CD14-positive monocyte (primary cell): ENCODE measurements at regions not wholly inside any gene's neighbourhood (a gene's known extent, or its start where the extent isn't known, plus 50 kb on each side); places are given as distances from the start of the nearest gene placed in this dataset.

Source experiments
- DNase-seq, 3 donors: peaks; one replicate each; pipeline ENCODE4 v3.0.0-alpha.2; 2011 to 2022
- H2AFZ ChIP-seq: 2 replicates; pipeline ENCODE4 v1.6.0; 2012; ENCODE audit warnings: mild to moderate bottlenecking, low read depth, low read length, inconsistent platforms; ENCODE audit not compliant: insufficient read depth, poor library complexity, severe bottlenecking
- H3K27ac ChIP-seq, 2 donors: 1 replicate in 1 of 2; 2 replicates in 1 of 2; pipeline ENCODE4 v1.5.1; 2012 to 2013; ENCODE audit warnings: low read length in 2 of 2, control low read depth in 1 of 2, inconsistent platforms in 1 of 2, low read depth in 1 of 2, mild to moderate bottlenecking in 1 of 2
- H3K27me3 ChIP-seq, 2 donors: one replicate each; pipeline versions ENCODE4 v1.6.0 to v1.6.1; 2011 to 2013; ENCODE audit warnings: low read length in 2 of 2; ENCODE audit not compliant: control insufficient read depth in 2 of 2, insufficient read depth in 2 of 2
- H3K36me3 ChIP-seq, 2 donors: replicated peaks in 1 of 2; 1 replicate in 1 of 2; 2 replicates in 1 of 2; pipeline versions ENCODE4 v1.5.1 to v1.6.1; 2012 to 2013; ENCODE audit warnings: low read length in 2 of 2, control low read depth in 1 of 2, inconsistent platforms in 1 of 2, mild to moderate bottlenecking in 1 of 2; ENCODE audit not compliant: insufficient read depth in 2 of 2, control insufficient read depth in 1 of 2
- H3K4me1 ChIP-seq, 2 donors: 1 replicate in 1 of 2; 2 replicates in 1 of 2; pipeline versions ENCODE4 v1.5.1 to v1.6.1; 2012 to 2013; ENCODE audit warnings: low read length in 2 of 2, control low read depth in 1 of 2, inconsistent platforms in 1 of 2, mild to moderate bottlenecking in 1 of 2, moderate library complexity in 1 of 2; ENCODE audit not compliant: insufficient read depth in 2 of 2, control insufficient read depth in 1 of 2
- H3K4me2 ChIP-seq: replicated peaks from 2 replicates; pipeline ENCODE3; 2012; ENCODE audit warnings: low read length, moderate library complexity, mild to moderate bottlenecking; ENCODE audit not compliant: poor library complexity, severe bottlenecking; ENCODE audit errors: extremely low read depth
- H3K4me3 ChIP-seq, 3 experiments: fragments of 200-600 bp in 1 of 3; sonication (generic) in 1 of 3; replicated peaks in 1 of 3; 1 replicate in 2 of 3; 2 replicates in 1 of 3; pipeline ENCODE4 v1.5.1; 2011 to 2013; ENCODE audit warnings: low read length in 3 of 3, mild to moderate bottlenecking in 3 of 3, control low read depth in 2 of 3, low read depth in 2 of 3, inconsistent platforms in 1 of 3, moderate library complexity in 1 of 3
- H3K79me2 ChIP-seq: 2 replicates; pipeline ENCODE4 v1.6.0; 2012; ENCODE audit warnings: mild to moderate bottlenecking, control low read depth, inconsistent platforms, low read length, moderate library complexity; ENCODE audit not compliant: insufficient read depth
- H3K9ac ChIP-seq: 2 replicates; pipeline ENCODE4 v1.6.0; 2017; ENCODE audit warnings: low read length, mild to moderate bottlenecking; ENCODE audit not compliant: insufficient read depth, poor library complexity, severe bottlenecking
- H3K9me3 ChIP-seq, 2 donors: replicated peaks in 1 of 2; 1 replicate in 1 of 2; 2 replicates in 1 of 2; pipeline versions ENCODE4 v1.5.1 to v1.6.1; 2012 to 2013; ENCODE audit warnings: low read length in 2 of 2, control low read depth in 1 of 2; ENCODE audit not compliant: control insufficient read depth in 1 of 2, insufficient read depth in 1 of 2
- H4K20me1 ChIP-seq: 2 replicates; pipeline ENCODE4 v1.6.0; 2012; ENCODE audit warnings: mild to moderate bottlenecking, low read length, control low read depth, moderate library complexity; ENCODE audit not compliant: insufficient read depth
- H3K27ac Mint-ChIP-seq, 7 donors: one replicate each; pipeline ENCODE4 v1.8.0; 2020; ENCODE audit warnings: mild to moderate bottlenecking in 7 of 7, mixed read lengths in 7 of 7, moderate library complexity in 6 of 7, inconsistent platforms in 2 of 7
- H3K27me3 Mint-ChIP-seq, 3 donors: one replicate each; pipeline ENCODE4 v1.8.0; 2021 to 2022; ENCODE audit warnings: low read depth in 3 of 3, mild to moderate bottlenecking in 3 of 3, mixed read lengths in 3 of 3, moderate library complexity in 3 of 3, inconsistent platforms in 1 of 3
- H3K36me3 Mint-ChIP-seq, 2 donors: one replicate each; pipeline ENCODE4 v1.8.0; 2020; ENCODE audit warnings: mixed read lengths in 2 of 2, inconsistent platforms in 1 of 2, mild to moderate bottlenecking in 1 of 2
- H3K4me1 Mint-ChIP-seq: one replicate; pipeline ENCODE4 v1.8.0; 2020; ENCODE audit warnings: mild to moderate bottlenecking, mixed read lengths
- H3K4me3 Mint-ChIP-seq, 2 donors: one replicate each; pipeline ENCODE4 v1.8.0; 2020; ENCODE audit warnings: mild to moderate bottlenecking in 2 of 2, mixed read lengths in 2 of 2, moderate library complexity in 1 of 2
- H3K9me3 Mint-ChIP-seq, 7 donors: one replicate each; pipeline ENCODE4 v1.8.0; 2020 to 2022; ENCODE audit warnings: mixed read lengths in 7 of 7, mild to moderate bottlenecking in 6 of 7, moderate library complexity in 6 of 7, inconsistent platforms in 2 of 7
- CTCF ChIP-seq: fragments of 200-600 bp; IDR thresholded peaks from one replicate; pipeline ENCODE4 v1.8.0; 2022; ENCODE audit warnings: antibody characterized with exemption, mild to moderate bottlenecking
- WGBS: methylation state at CpG from one replicate; pipeline ENCODE4 v1.1.5; 2013; ENCODE audit warnings: missing lambda C conversion rate; ENCODE audit not compliant: insufficient coverage; 5-methylcytosine and 5-hydroxymethylcytosine counted together
- intact Hi-C, 2 donors: fragments of 100-400 bp; cut with micrococcal nuclease; formaldehyde crosslinking; loops; one replicate each; pipeline versions ENCODE4 v1.15.0 to v1.15.1; 2023

GRCh38 chr1:187958207-187958606, 1129.5 kb downstream of the PLA2G4A start:
- no peak overlapping the region for H2AFZ ChIP-seq
- intact Hi-C loops = no loop called here

GRCh38 chr1:187959062-187959461, 1130.3 kb downstream of the PLA2G4A start:
- Mint-ChIP-seq H3K27me3 (no peaks in the 10 kb centered on the region), H3K4me1 (no peaks in the 10 kb centered on the region), H3K9me3 (peaks cover 0 to 7% (median 4%) of the 10 kb centered on the region in 7 donors), H3K4me3 (no peak overlapping the region), H3K36me3 (no peaks in the 10 kb centered on the region), H3K27ac (no peak overlapping the region)
- H3K27me3 ChIP-seq = no peaks in the 10 kb centered on the region
- no peaks in the 10 kb centered on the region for H3K9me3 ChIP-seq
- H3K4me2 ChIP-seq = no peak overlapping the region
- H3K4me1 ChIP-seq = no peaks in the 10 kb centered on the region
- no peaks in the 10 kb centered on the region for H4K20me1 ChIP-seq
- H2AFZ ChIP-seq = no peak overlapping the region
- no peak for TF ChIP-seq CTCF
- intact Hi-C loops = no loop called here
- WGBS = no CpG with 5 or more reads among the region's 3 CpGs
- H3K4me3 ChIP-seq = no peak overlapping the region
- DNase-seq = no peak
- H3K9ac ChIP-seq = no peak overlapping the region
- H3K27ac ChIP-seq = no peak overlapping the region
- no peaks in the 10 kb centered on the region for H3K79me2 ChIP-seq
- no peaks in the 10 kb centered on the region for H3K36me3 ChIP-seq

More at GRCh38 chr1:187958207-187958606, 1129.5 kb downstream of the PLA2G4A start:
- H3K9me3 Mint-ChIP-seq = peaks cover 0 to 7% (median 4%) of the 10 kb centered on the region in 7 donors
- no peak for TF ChIP-seq CTCF
- no peaks in the 10 kb centered on the region for H3K9me3 ChIP-seq
- WGBS = 85% methylated on average over 2 of the region's 6 CpGs
- H3K36me3 ChIP-seq = no peaks in the 10 kb centered on the region
- no peaks in the 10 kb centered on the region for H3K27me3 Mint-ChIP-seq
- H3K9ac ChIP-seq = no peak overlapping the region
- H3K4me3 Mint-ChIP-seq = no peak overlapping the region
- H3K27ac ChIP-seq = no peak overlapping the region
- H4K20me1 ChIP-seq = no peaks in the 10 kb centered on the region
- H3K4me1 ChIP-seq = no peaks in the 10 kb centered on the region
- no peak overlapping the region for H3K4me2 ChIP-seq
- H3K36me3 Mint-ChIP-seq = no peaks in the 10 kb centered on the region
- no peaks in the 10 kb centered on the region for H3K4me1 Mint-ChIP-seq
- no peak overlapping the region for H3K4me3 ChIP-seq
- no peaks in the 10 kb centered on the region for H3K27me3 ChIP-seq
- no peak overlapping the region for H3K27ac Mint-ChIP-seq
- no peak for DNase-seq
- no peaks in the 10 kb centered on the region for H3K79me2 ChIP-seq
